ENCODE measurements at regions not wholly inside any gene's neighbourhood (a gene's known extent, or its start where the extent isn't known, plus 50 kb on each side); places are given as distances from the start of the nearest gene placed in this dataset.

- Histone ChIP-seq H3K9me3 (peaks cover 0 to 7% (median 0%) of the 10 kb centered on the region in 4 donors), H3K36me3 (no peaks in the 10 kb centered on the region), H3K4me1 (no peaks in the 10 kb centered on the region), H3K27ac (no peak overlapping the region), H3K4me3 (no peak overlapping the region), H3K27me3 (no peaks in the 10 kb centered on the region)
- TF ChIP-seq POLR2A (IDR thresholded peaks at IDR 0.05), result no peak
- no peak for TF ChIP-seq EP300 (IDR thresholded peaks at IDR 0.05)
- TF ChIP-seq POLR2AphosphoS5 (IDR thresholded peaks at IDR 0.05), result no peak
- TF ChIP-seq CTCF (IDR thresholded peaks at IDR 0.05), result no peak
- no peak for ATAC-seq (ENCODE audit: low FRiP score in 2 of 2)
- WGBS, 2 donors, result 85 to 95% methylated on average over 3 of the region's 3 CpGs
- no peak for DNase-seq
These were observed 68.3 kb upstream of the CPM start for GRCh38 chr12:69001251-69001650.

DNA sequence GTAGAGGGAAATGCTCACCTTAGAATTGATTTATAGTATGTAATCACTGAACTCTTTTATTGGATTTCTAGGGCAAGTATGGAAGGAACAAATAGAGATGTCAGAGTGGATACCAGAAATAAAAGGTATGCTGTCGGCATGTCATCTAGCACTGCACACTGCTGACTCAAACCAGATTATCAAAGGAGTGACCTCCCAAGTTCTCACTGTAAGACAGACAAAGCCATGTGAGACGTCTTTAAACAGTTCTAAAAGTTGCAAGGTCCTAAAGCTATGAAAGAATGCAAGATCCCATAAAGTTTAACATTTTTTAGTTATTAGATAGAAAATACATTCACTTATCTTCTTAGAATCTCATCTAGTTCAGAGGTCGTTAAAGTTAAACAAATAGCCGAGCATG lies 70.0 kb upstream of the CPM start:
- H3K4me3 ChIP-seq, result no peak overlapping the region
- TF ChIP-seq EP300 (IDR thresholded peaks at IDR 0.05) (no peak), POLR2A (IDR thresholded peaks at IDR 0.05) (no peak), CTCF (IDR thresholded peaks at IDR 0.05) (no peak), POLR2AphosphoS5 (IDR thresholded peaks at IDR 0.05) (no peak)
- no peak for DNase-seq
- H3K27me3 ChIP-seq, result no peaks in the 10 kb centered on the region
- no peaks in the 10 kb centered on the region for H3K9me3 ChIP-seq
- H3K4me1 ChIP-seq, result peaks cover 5 to 17% (median 10%) of the 10 kb centered on the region in 4 donors
- no peaks in the 10 kb centered on the region for H3K36me3 ChIP-seq
- WGBS, 2 donors, result 88 to 91% methylated on average over 4 of the region's 4 CpGs
- ATAC-seq (ENCODE audit: low FRiP score in 2 of 2), result no peak
- no peak overlapping the region for H3K27ac ChIP-seq

DNA sequence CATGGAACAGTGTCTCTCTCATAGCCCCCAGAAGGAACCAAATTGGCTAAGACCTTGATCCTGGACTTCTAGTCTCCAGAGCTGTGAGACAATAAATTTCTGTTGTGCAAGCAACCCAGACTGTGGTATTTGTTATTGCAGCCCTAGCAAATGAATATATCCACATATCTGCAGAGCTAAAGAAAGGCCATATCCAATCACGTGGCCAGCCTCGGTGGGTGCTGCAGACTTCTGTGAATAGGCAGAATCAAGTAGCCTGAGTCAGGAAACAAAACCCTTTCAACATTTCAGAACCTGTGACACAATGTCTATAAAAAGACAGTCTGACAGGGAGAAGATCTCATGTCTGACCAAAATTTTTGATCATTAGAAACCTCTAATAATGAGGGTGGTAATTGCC lies 71.0 kb upstream of the CPM start:
- Histone ChIP-seq H3K27ac (no peak overlapping the region), H3K4me1 (peaks cover 5 to 26% (median 14%) of the 10 kb centered on the region in 4 donors), H3K27me3 (no peaks in the 10 kb centered on the region), H3K4me3 (no peak overlapping the region), H3K36me3 (no peaks in the 10 kb centered on the region), H3K9me3 (no peaks in the 10 kb centered on the region)
- no peak for DNase-seq
- 87 to 90% methylated on average over 2 of the region's 2 CpGs for WGBS, 2 donors
- ATAC-seq (ENCODE audit: low FRiP score in 2 of 2), result no peak
- TF ChIP-seq CTCF (IDR thresholded peaks at IDR 0.05) (no peak), POLR2AphosphoS5 (IDR thresholded peaks at IDR 0.05) (no peak), POLR2A (IDR thresholded peaks at IDR 0.05) (no peak), EP300 (IDR thresholded peaks at IDR 0.05) (no peak)

DNA sequence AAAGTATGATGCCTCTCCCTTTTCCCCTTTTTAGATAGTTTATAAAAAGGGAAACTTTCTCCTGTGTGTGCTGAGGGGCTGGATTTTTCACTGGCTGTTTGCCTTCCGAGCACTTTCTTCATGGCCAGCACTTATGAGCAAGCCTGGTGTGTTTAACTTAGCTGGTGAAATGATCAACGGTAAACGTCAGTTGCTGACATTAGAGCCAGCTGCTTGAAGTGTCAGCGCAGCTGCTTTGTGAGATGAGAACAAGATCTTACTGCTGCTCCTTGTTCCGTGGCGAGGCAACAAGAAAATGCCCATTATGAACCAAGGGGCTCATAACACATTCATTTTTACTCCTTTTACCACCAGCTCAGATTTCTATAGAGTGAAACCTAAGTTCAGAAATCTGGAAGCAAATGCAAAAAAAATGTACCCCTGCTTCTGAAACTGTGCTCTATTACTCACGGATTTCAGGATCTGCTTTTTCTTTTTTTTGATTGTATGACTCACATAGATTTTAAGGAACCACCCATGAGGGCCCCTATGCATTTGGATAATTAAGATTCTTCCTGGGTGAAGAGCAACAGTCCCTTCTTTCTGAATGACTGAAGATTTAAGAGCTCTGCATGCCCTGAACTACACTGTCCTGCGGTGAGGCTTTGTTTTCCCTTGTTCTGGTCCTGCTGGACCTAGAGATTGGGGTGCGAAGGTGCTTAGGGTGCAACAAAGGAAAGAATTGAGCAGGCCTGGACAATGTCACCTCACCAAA lies 74.3 kb upstream of the CPM start:
- TF ChIP-seq CTCF (IDR thresholded peaks at IDR 0.05) (no peak), EP300 (IDR thresholded peaks at IDR 0.05) (no peak), POLR2A (IDR thresholded peaks at IDR 0.05) (peak in 1 of 4 donors; percentile 24), POLR2AphosphoS5 (IDR thresholded peaks at IDR 0.05) (peak; percentile 38 to 75)
- Histone ChIP-seq H3K9me3 (no peaks in the 10 kb centered on the region), H3K4me1 (peaks cover 5 to 26% (median 14%) of the 10 kb centered on the region in 4 donors), H3K27me3 (no peaks in the 10 kb centered on the region), H3K4me3 (peak overlapping the region in 1 of 4 donors; percentile 11), H3K27ac (peak overlapping the region; percentile 8 to 76 (median 60)), H3K36me3 (no peaks in the 10 kb centered on the region)
- 28 to 35% methylated on average over 9 of the region's 9 CpGs for WGBS, 2 donors
- DNase-seq (peak in 1 of 2 donors; percentile 64), ATAC-seq (ENCODE audit: low FRiP score in 2 of 2) (peak in 1 of 2 donors; percentile 85)
